D721Med (cell line): ENCODE measurements at regions not wholly inside any gene's neighbourhood (a gene's known extent, or its start where the extent isn't known, plus 50 kb on each side); places are given as distances from the start of the nearest gene placed in this dataset.
"Not testable (repeated sequence)": the region's sequence is repeated elsewhere in the genome, so short reads cannot be mapped to it uniquely, and the experiment has no call there.

Source experiments
- DNase-seq: peaks from one replicate; pipeline ENCODE4 v3.0.0; 2011; ENCODE audit warnings: low spot score; ENCODE audit not compliant: insufficient read length
- FAIRE-seq: peaks from 2 replicates; lab custom pipeline; 2011; peaks lifted over from hg19 to GRCh38; lab: Jason Lieb, UNC
- TF ChIP-seq, protein P1 (sequence below): IDR thresholded peaks from 2 replicates; pipeline ENCODE4 v1.5.1; 2012; ENCODE audit warnings: mild to moderate bottlenecking, control low read depth; ENCODE audit not compliant: insufficient read depth; ENCODE audit errors: missing control alignments

DNA sequence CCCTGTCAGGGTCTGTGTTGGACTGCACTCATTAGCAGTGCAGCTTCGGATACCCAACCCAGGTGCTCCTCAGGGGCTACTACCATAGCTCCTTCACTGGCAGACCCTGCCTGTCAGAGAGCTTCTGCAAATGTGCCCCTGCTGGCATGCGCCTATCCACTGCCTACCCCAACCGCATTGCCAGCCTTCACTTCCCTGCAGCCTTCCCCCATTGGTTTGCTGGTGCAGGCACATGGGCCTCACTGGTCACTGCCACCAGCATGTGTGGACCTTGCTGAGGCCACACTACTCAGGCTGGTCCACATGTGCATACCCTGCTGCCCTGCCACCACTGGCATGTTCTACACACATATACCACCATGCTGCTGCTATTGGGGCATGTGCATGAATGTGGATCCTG, 72.5 kb upstream of the MAGEH1 start:
- TF ChIP-seq, protein P1, sequence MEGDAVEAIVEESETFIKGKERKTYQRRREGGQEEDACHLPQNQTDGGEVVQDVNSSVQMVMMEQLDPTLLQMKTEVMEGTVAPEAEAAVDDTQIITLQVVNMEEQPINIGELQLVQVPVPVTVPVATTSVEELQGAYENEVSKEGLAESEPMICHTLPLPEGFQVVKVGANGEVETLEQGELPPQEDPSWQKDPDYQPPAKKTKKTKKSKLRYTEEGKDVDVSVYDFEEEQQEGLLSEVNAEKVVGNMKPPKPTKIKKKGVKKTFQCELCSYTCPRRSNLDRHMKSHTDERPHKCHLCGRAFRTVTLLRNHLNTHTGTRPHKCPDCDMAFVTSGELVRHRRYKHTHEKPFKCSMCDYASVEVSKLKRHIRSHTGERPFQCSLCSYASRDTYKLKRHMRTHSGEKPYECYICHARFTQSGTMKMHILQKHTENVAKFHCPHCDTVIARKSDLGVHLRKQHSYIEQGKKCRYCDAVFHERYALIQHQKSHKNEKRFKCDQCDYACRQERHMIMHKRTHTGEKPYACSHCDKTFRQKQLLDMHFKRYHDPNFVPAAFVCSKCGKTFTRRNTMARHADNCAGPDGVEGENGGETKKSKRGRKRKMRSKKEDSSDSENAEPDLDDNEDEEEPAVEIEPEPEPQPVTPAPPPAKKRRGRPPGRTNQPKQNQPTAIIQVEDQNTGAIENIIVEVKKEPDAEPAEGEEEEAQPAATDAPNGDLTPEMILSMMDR, result no peak
- FAIRE-seq (no peak), DNase-seq (no peak)

DNA sequence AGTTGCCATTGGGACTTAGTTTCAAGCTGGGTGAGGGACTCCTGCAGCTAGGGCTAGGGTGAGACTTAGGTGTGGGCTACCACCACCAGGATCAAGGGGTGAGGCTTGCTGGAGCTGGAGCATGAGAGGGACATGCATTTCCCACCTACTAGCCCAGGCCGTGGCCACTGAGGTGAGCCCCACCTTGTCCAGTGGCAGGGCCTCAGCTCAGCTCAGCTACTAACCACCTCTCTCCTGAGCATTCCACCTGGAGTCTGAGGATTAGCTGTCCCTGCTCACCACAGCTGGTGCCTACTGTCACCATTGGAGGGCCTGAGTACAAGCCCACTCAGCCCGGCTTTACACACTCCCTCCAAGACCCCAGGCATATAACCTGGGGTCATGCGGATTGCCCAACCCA, 62.6 kb upstream of the MAGEH1 start:
- FAIRE-seq (no peak), DNase-seq (no peak)
- TF ChIP-seq, protein P1, result no peak

DNA sequence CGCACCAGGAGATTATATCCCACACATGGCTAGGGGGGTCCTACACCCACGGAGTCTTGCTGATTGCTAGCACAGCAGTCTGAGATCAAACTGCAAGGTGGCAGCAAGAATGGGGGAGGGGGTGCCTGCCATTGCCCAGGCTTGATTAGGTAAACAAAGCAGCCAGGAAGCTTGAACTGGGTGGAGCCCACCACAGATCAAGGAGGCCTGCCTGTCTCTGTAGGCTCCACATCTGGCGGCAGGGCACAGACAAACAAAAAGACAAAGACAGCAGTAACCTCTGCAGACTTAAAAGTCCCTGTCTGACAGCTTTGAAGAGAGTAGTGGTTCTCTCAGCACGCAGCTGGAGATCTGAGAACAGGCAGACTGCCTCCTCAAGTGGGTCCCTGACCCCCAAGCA, 55.1 kb upstream of the MAGEH1 start:
- DNase-seq, FAIRE-seq: not testable (repeated sequence)
